K562 (cell line): ENCODE measurements at regions not wholly inside any gene's neighbourhood (a gene's known extent, or its start where the extent isn't known, plus 50 kb on each side); places are given as distances from the start of the nearest gene placed in this dataset.

Experiments
- ATAC-seq: fragments of 200-7000 bp; cut with Tn5 transposase; 3 replicates; pipeline ENCODE4 v1.9.1; 2020; ENCODE audit warnings: moderate library complexity
- BruUV-seq: library from RNA; stranded (reverse); fragments of 400-500 nt; replicated peaks from 2 replicates; lab custom pipeline; 2021; lab: Mats Ljungman, UMichigan
- CTCF ChIA-PET: fragments of 300-600 bp; formaldehyde crosslinking; extraction: SDS; loops from one replicate; lab custom pipeline; 2021; ENCODE audit warnings: low intra/inter-chr PET ratio; lab: Yijun Ruan, JAX
- POLR2A ChIA-PET: fragments of 300-600, 350-650 bp; sonication (Branson Sonifier 250); formaldehyde crosslinking; extraction: SDS; loops from one replicate; lab custom pipeline; 2021; ENCODE audit warnings: antibody characterized with exemption, inconsistent platforms; lab: Yijun Ruan, JAX
- DNase-seq, 4 experiments: peaks; one replicate each; pipeline versions ENCODE4 v3.0.0 to v3.0.0-alpha.2; 2011 to 2018; ENCODE audit warnings: low spot score in 3 of 4, mixed read lengths in 3 of 4; ENCODE audit errors: extremely low read depth in 1 of 4
- FAIRE-seq: peaks from 2 replicates; lab custom pipeline; 2011; peaks lifted over from hg19 to GRCh38; lab: Jason Lieb, UNC
- H2AFZ ChIP-seq: 2 replicates; pipeline ENCODE4 v1.6.0; 2011; ENCODE audit warnings: low read depth, low read length, control low read depth, inconsistent platforms
- H3K27ac ChIP-seq: fragments of 200-600 bp; 3 replicates; pipeline ENCODE4 v1.8.0; 2011; ENCODE audit warnings: low read depth, mild to moderate bottlenecking, control low read depth, inconsistent platforms, low read length, moderate library complexity, mixed read lengths; ENCODE audit errors: extremely low read depth
- H3K27me3 ChIP-seq, 2 experiments: fragments of 300-600 bp in 1 of 2; 2 replicates in 1 of 2; 3 replicates in 1 of 2; pipeline versions ENCODE4 v1.6.0 to v1.8.0; 2011; ENCODE audit warnings: inconsistent platforms in 2 of 2, low read length in 2 of 2, mild to moderate bottlenecking in 1 of 2, mixed read lengths in 1 of 2, moderate library complexity in 1 of 2; ENCODE audit not compliant: control insufficient read depth in 2 of 2, insufficient read depth in 2 of 2
- H3K36me3 ChIP-seq: fragments of 300-600 bp; 3 replicates; pipeline ENCODE4 v1.8.0; 2011; ENCODE audit warnings: mild to moderate bottlenecking, low read length, inconsistent platforms; ENCODE audit not compliant: control insufficient read depth, insufficient read depth
- H3K4me1 ChIP-seq, 2 experiments: fragments of 200-600 bp in 1 of 2; replicated peaks in 1 of 2; 2 replicates in 1 of 2; 3 replicates in 1 of 2; pipeline versions ENCODE4 v1.5.1 to v1.8.0; 2011; ENCODE audit warnings: inconsistent platforms in 2 of 2, low read length in 2 of 2, mild to moderate bottlenecking in 1 of 2, mixed read lengths in 1 of 2, moderate library complexity in 1 of 2; ENCODE audit not compliant: control insufficient read depth in 2 of 2, insufficient read depth in 2 of 2
- H3K4me2 ChIP-seq: 2 replicates; pipeline ENCODE4 v1.6.1; 2011; ENCODE audit warnings: low read length, control low read depth, inconsistent platforms, mixed read lengths; ENCODE audit not compliant: insufficient read depth
- H3K4me3 ChIP-seq: fragments of 200-600 bp; sonication (generic), shearing (Covaris generic); 2 replicates; pipeline ENCODE4 v1.5.1; 2016; ENCODE audit warnings: control low read depth, inconsistent platforms
- H3K79me2 ChIP-seq: fragments of 200-600 bp; 3 replicates; pipeline ENCODE4 v1.8.0; 2011; ENCODE audit warnings: low read length, inconsistent platforms; ENCODE audit not compliant: control insufficient read depth, insufficient read depth
- H3K9ac ChIP-seq, 2 experiments: 2 replicates each; pipeline versions ENCODE4 v1.6.0 to v1.6.1; 2011; ENCODE audit warnings: low read depth in 2 of 2, low read length in 2 of 2, control low read depth in 1 of 2, inconsistent platforms in 1 of 2, mild to moderate bottlenecking in 1 of 2, mixed read lengths in 1 of 2; ENCODE audit not compliant: insufficient read depth in 1 of 2
- H3K9me1 ChIP-seq: one replicate; pipeline ENCODE4 v1.6.0; 2011; ENCODE audit warnings: inconsistent platforms, mild to moderate bottlenecking, low read length, moderate library complexity; ENCODE audit not compliant: control insufficient read depth, insufficient read depth
- H3K9me3 ChIP-seq: replicated peaks from 2 replicates; pipeline ENCODE4 v1.5.1; 2011; ENCODE audit warnings: low read depth, low read length, inconsistent platforms; ENCODE audit not compliant: control insufficient read depth, insufficient read depth
- H4K20me1 ChIP-seq: replicated peaks from 2 replicates; pipeline ENCODE4 v1.6.1; 2011; ENCODE audit warnings: low read length, inconsistent platforms, mixed read lengths; ENCODE audit not compliant: control insufficient read depth, insufficient read depth
- CHD4 ChIP-seq: fragments of 200-600 bp; sonication (generic); IDR thresholded peaks from 3 replicates; pipeline ENCODE4 v1.6.1; 2012; ENCODE audit warnings: low read depth, mild to moderate bottlenecking, mixed read lengths, low read length, inconsistent platforms; ENCODE audit not compliant: insufficient read depth, insufficient replicate concordance, poor library complexity, severe bottlenecking
- CTBP1 ChIP-seq: fragments of 450-650 bp; IDR thresholded peaks from 2 replicates; pipeline ENCODE4 v1.6.1; 2016; ENCODE audit warnings: borderline replicate concordance
- CXXC5 ChIP-seq: fragments of 250-450 bp; sonication (Bioruptor Pico); IDR thresholded peaks from 2 replicates; pipeline ENCODE4 v1.8.0; 2022; ENCODE audit warnings: inconsistent platforms, mild to moderate bottlenecking, moderate library complexity
- FOXK1 ChIP-seq: sonication (generic); formaldehyde crosslinking; IDR thresholded peaks from 2 replicates; pipeline ENCODE4 v1.8.0; 2022; ENCODE audit warnings: missing genetic modification reagents, mild to moderate bottlenecking, borderline replicate concordance
- HLTF ChIP-seq: fragments of 450-650 bp; IDR thresholded peaks from 2 replicates; pipeline ENCODE4 v1.6.1; 2016
- PCBP2 ChIP-seq: fragments of 200-400 bp; formaldehyde crosslinking; IDR thresholded peaks from 2 replicates; pipeline ENCODE4 v1.6.1; 2018; ENCODE audit warnings: low read length, low read depth, mild to moderate bottlenecking, moderate library complexity; ENCODE audit not compliant: poor library complexity, severe bottlenecking
- RAD51 ChIP-seq: fragments of 450-650 bp; IDR thresholded peaks from 2 replicates; pipeline ENCODE4 v1.7.1; 2016; ENCODE audit warnings: low read depth, mild to moderate bottlenecking, borderline replicate concordance
- RBM14 ChIP-seq: fragments of 200-400 bp; formaldehyde crosslinking; IDR thresholded peaks from 2 replicates; pipeline ENCODE4 v1.6.1; 2018; ENCODE audit warnings: low read depth, mild to moderate bottlenecking, low read length, moderate library complexity, borderline replicate concordance; ENCODE audit not compliant: insufficient read depth
- TAF9B ChIP-seq: fragments of 450-650 bp; IDR thresholded peaks from 2 replicates; pipeline ENCODE4 v1.6.1; 2018; ENCODE audit warnings: mild to moderate bottlenecking; ENCODE audit not compliant: partially characterized antibody
- TOE1 ChIP-seq, 2 experiments: fragments of 450-650 bp in 1 of 2; sonication (generic) in 1 of 2; formaldehyde crosslinking in 1 of 2; IDR thresholded peaks; 2 replicates each; pipeline versions ENCODE4 v1.7.1 to v1.8.0; 2016 to 2022; ENCODE audit warnings: borderline replicate concordance in 2 of 2, mild to moderate bottlenecking in 2 of 2, antibody characterized with exemption in 1 of 2, inconsistent platforms in 1 of 2, low read depth in 1 of 2, missing genetic modification reagents in 1 of 2, moderate library complexity in 1 of 2
- ZBTB8A ChIP-seq: fragments of 450-650 bp; IDR thresholded peaks from 2 replicates; pipeline ENCODE4 v1.6.1; 2018; ENCODE audit warnings: mild to moderate bottlenecking, moderate library complexity; ENCODE audit not compliant: partially characterized antibody
- ZKSCAN8 ChIP-seq: fragments of 200-800 bp; sonication (Bioruptor generic); IDR thresholded peaks from 2 replicates; pipeline ENCODE4 v1.6.1; 2016; ENCODE audit warnings: missing genetic modification characterization, missing compliant biosample characterization
- ZNF175 ChIP-seq: fragments of 200-800 bp; sonication (Bioruptor generic); IDR thresholded peaks from 2 replicates; pipeline ENCODE4 v1.6.1; 2016; ENCODE audit warnings: low read depth, mild to moderate bottlenecking, missing genetic modification characterization, missing compliant biosample characterization
- whole genome bisulfite sequencing: fragments of 100-300 bp; shearing (Covaris generic); methylation state at CpG from one replicate; pipeline ENCODE4 v1.1.6; 2016; ENCODE audit warnings: low coverage, mixed read lengths; ENCODE audit not compliant: insufficient coverage; ENCODE audit errors: missing lambda C conversion rate; 5-methylcytosine and 5-hydroxymethylcytosine counted together
- in situ Hi-C: fragments of 300-500 bp; cut with MboI; formaldehyde crosslinking; loops from 4 replicates; pipeline ENCODE4 v1.15.0; 2018; ENCODE audit warnings: inconsistent platforms, mixed read lengths
- intact Hi-C: fragments of 100-400 bp; cut with micrococcal nuclease; formaldehyde crosslinking; loops from 2 replicates; pipeline ENCODE4 v1.14.2; 2022
- TF ChIP-seq, protein P1 (sequence below), 2 experiments: fragments of 450-650 bp; IDR thresholded peaks; 2 replicates each; pipeline ENCODE4 v1.6.1; 2018; ENCODE audit warnings: mild to moderate bottlenecking in 2 of 2, low read depth in 1 of 2; ENCODE audit not compliant: partially characterized antibody in 2 of 2
- TF ChIP-seq, protein P2 (sequence below): IDR thresholded peaks from 2 replicates; pipeline ENCODE4 v1.6.1; 2011; ENCODE audit warnings: borderline replicate concordance, low read depth, mild to moderate bottlenecking, moderate library complexity, low read length; ENCODE audit not compliant: insufficient read depth, poor library complexity, severe bottlenecking

DNA sequence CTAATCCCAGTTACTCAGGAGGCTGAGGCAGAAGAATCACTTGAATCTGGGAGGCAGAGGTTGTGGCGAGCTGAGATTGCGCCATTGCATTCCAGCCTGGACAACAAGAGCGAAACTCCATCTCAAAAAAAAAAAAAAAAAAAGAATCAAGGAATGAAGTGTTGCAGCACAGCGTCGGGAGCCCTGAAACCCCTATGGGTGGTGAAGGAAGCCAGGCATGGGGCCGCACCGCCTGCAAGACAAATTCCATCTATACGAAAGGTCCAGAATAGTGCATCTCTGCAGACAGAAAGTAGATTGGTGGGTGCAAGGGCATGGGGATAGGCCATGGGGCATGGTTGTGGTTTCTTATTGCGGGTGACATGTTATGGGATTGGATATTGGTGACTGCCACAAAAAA, 98.6 kb upstream of the PRR20G start (continued):
- TF ChIP-seq ZBTB8A (no peak), ZNF175 (no peak), TOE1 (IDR thresholded peaks at IDR 0.05; ENCODE audit: borderline replicate concordance) (no peak), TOE1 (CRISPR knock-in tag; IDR thresholded peaks at IDR 0.05; ENCODE audit: borderline replicate concordance, low read depth) (no peak)

DNA sequence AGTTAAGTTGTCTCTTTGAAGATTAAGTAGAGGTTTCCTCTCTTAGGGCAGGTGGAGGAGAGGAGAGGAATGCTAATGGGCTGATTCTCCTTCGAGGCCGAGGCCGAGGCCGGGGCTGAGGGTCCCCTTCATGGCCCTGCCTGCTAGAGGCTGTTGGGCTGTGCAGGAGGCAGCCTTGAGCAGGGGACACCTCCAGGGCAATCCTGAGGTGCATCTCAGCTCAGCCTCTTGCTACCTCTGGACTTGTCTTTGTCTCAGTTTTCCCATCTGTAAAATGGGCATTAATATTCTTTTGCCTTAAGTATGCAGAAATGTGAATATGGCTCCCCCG, 97.7 kb upstream of the PRR20G start:
- H4K20me1 ChIP-seq, result no peaks in the 10 kb centered on the region
- TF ChIP-seq, protein P1, sequence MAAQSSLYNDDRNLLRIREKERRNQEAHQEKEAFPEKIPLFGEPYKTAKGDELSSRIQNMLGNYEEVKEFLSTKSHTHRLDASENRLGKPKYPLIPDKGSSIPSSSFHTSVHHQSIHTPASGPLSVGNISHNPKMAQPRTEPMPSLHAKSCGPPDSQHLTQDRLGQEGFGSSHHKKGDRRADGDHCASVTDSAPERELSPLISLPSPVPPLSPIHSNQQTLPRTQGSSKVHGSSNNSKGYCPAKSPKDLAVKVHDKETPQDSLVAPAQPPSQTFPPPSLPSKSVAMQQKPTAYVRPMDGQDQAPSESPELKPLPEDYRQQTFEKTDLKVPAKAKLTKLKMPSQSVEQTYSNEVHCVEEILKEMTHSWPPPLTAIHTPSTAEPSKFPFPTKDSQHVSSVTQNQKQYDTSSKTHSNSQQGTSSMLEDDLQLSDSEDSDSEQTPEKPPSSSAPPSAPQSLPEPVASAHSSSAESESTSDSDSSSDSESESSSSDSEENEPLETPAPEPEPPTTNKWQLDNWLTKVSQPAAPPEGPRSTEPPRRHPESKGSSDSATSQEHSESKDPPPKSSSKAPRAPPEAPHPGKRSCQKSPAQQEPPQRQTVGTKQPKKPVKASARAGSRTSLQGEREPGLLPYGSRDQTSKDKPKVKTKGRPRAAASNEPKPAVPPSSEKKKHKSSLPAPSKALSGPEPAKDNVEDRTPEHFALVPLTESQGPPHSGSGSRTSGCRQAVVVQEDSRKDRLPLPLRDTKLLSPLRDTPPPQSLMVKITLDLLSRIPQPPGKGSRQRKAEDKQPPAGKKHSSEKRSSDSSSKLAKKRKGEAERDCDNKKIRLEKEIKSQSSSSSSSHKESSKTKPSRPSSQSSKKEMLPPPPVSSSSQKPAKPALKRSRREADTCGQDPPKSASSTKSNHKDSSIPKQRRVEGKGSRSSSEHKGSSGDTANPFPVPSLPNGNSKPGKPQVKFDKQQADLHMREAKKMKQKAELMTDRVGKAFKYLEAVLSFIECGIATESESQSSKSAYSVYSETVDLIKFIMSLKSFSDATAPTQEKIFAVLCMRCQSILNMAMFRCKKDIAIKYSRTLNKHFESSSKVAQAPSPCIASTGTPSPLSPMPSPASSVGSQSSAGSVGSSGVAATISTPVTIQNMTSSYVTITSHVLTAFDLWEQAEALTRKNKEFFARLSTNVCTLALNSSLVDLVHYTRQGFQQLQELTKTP (IDR thresholded peaks at IDR 0.05; ENCODE audit: low read depth in 1 of 2, partially characterized antibody in 2 of 2), result no peak
- TF ChIP-seq CHD4 (no peak), RBM14 (no peak), CTBP1 (no peak), CXXC5 (no peak), FOXK1 (CRISPR knock-in tag) (no peak), HLTF (no peak), RAD51 (no peak), TAF9B (no peak), ZKSCAN8 (CRISPR knock-in tag) (no peak), PCBP2 (no peak)
- TF ChIP-seq, protein P2, sequence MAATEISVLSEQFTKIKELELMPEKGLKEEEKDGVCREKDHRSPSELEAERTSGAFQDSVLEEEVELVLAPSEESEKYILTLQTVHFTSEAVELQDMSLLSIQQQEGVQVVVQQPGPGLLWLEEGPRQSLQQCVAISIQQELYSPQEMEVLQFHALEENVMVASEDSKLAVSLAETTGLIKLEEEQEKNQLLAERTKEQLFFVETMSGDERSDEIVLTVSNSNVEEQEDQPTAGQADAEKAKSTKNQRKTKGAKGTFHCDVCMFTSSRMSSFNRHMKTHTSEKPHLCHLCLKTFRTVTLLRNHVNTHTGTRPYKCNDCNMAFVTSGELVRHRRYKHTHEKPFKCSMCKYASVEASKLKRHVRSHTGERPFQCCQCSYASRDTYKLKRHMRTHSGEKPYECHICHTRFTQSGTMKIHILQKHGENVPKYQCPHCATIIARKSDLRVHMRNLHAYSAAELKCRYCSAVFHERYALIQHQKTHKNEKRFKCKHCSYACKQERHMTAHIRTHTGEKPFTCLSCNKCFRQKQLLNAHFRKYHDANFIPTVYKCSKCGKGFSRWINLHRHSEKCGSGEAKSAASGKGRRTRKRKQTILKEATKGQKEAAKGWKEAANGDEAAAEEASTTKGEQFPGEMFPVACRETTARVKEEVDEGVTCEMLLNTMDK, result no peak
- ATAC-seq (no peak), FAIRE-seq (no peak), DNase-seq (no peak)
- no peak overlapping the region for H3K9ac ChIP-seq
- H3K27ac ChIP-seq, result no peak overlapping the region
- intact Hi-C loops (no loop called here), in situ Hi-C loops (no loop called here)
- H3K79me2 ChIP-seq, result no peaks in the 10 kb centered on the region
- no peaks in the 10 kb centered on the region for H3K4me1 ChIP-seq
- CTCF ChIA-PET, result no interaction called here
- no TSS peak for BruUV-seq
- WGBS, result 3% methylated on average over 5 of the region's 5 CpGs
- no peak overlapping the region for H2AFZ ChIP-seq
- no peaks in the 10 kb centered on the region for H3K36me3 ChIP-seq
- no peaks in the 10 kb centered on the region for H3K9me3 ChIP-seq
- POLR2A ChIA-PET, result no interaction called here
- H3K4me2 ChIP-seq, result no peak overlapping the region
- H3K27me3 ChIP-seq, result peaks cover 0 to 17% of the 10 kb centered on the region in 2 experiments; a peak in 2 of 5 replicates
- H3K4me3 ChIP-seq, result no peak overlapping the region
- peaks cover 2% of the 10 kb centered on the region for H3K9me1 ChIP-seq
